ENCODE measurements at regions not wholly inside any gene's neighbourhood (a gene's known extent, or its start where the extent isn't known, plus 50 kb on each side); places are given as distances from the start of the nearest gene placed in this dataset.
"Not testable (repeated sequence)": the region's sequence is repeated elsewhere in the genome, so short reads cannot be mapped to it uniquely, and the experiment has no call there.

GRCh38 chr17:37859451-37859850, 64.8 kb upstream of the TBC1D3K start:
- Mint-ChIP-seq H3K9me3 (peaks cover 21% of the 10 kb centered on the region), H3K27me3 (peaks cover 9% of the 10 kb centered on the region), H3K27ac (no peak overlapping the region), H3K4me3 (no peak overlapping the region), H3K4me1 (ENCODE audit: low read depth) (no peaks in the 10 kb centered on the region), H3K36me3 (ENCODE audit: low read depth) (no peaks in the 10 kb centered on the region)
- intact Hi-C loops (cut with micrococcal nuclease) = no loop called here

GRCh38 chr17:37858391-37858790, 65.8 kb upstream of the TBC1D3K start:
- not testable (repeated sequence) for H3K27me3 Mint-ChIP-seq

GRCh38 chr17:37856245-37856644, 68.0 kb upstream of the TBC1D3K start:
- no peak overlapping the region for H3K27ac Mint-ChIP-seq
- H3K4me1 Mint-ChIP-seq (ENCODE audit: low read depth) = no peaks in the 10 kb centered on the region
- H3K9me3 Mint-ChIP-seq = peaks cover 21% of the 10 kb centered on the region
- H3K36me3 Mint-ChIP-seq (ENCODE audit: low read depth) = no peaks in the 10 kb centered on the region
- peaks cover 7% of the 10 kb centered on the region for H3K27me3 Mint-ChIP-seq
- intact Hi-C loops (cut with micrococcal nuclease) = no loop called here
- H3K4me3 Mint-ChIP-seq = no peak overlapping the region

More at GRCh38 chr17:37858391-37858790, 65.8 kb upstream of the TBC1D3K start:
- H3K9me3 Mint-ChIP-seq = peaks cover 21% of the 10 kb centered on the region
- H3K4me1 Mint-ChIP-seq (ENCODE audit: low read depth); H3K27ac Mint-ChIP-seq; intact Hi-C loops (cut with micrococcal nuclease); H3K36me3 Mint-ChIP-seq (ENCODE audit: low read depth); H3K4me3 Mint-ChIP-seq: not testable (repeated sequence)

GRCh38 chr17:37849617-37849972, 74.6 kb upstream of the TBC1D3K start:
- Mint-ChIP-seq H3K27ac (peak overlapping the region; percentile 11), H3K9me3 (no peaks in the 10 kb centered on the region), H3K4me1 (ENCODE audit: low read depth) (peaks cover 11% of the 10 kb centered on the region), H3K4me3 (no peak overlapping the region), H3K27me3 (no peaks in the 10 kb centered on the region), H3K36me3 (ENCODE audit: low read depth) (no peaks in the 10 kb centered on the region)
- intact Hi-C loops (cut with micrococcal nuclease) = loop anchor here (10.0 kb wide), 1 partner anchor 145 kb away; no protein-coding TSS in a partner anchor

- intact Hi-C loops (cut with micrococcal nuclease) = loop anchor here (10.0 kb wide), 1 partner anchor 144 kb away; no protein-coding TSS in a partner anchor
- no peak overlapping the region for H3K4me3 Mint-ChIP-seq
- H3K4me1 Mint-ChIP-seq (ENCODE audit: low read depth) = peaks cover 18% of the 10 kb centered on the region
- H3K27me3 Mint-ChIP-seq = no peaks in the 10 kb centered on the region
- H3K36me3 Mint-ChIP-seq (ENCODE audit: low read depth) = no peaks in the 10 kb centered on the region
- no peaks in the 10 kb centered on the region for H3K9me3 Mint-ChIP-seq
- H3K27ac Mint-ChIP-seq = peak overlapping the region; percentile 11
Observed at GRCh38 chr17:37848690-37849616, 75.3 kb upstream of the TBC1D3K start.

GRCh38 chr17:37847811-37848331, 76.3 kb upstream of the TBC1D3K start:
- intact Hi-C loops (cut with micrococcal nuclease) = loop anchor here (10.0 kb wide), 1 partner anchor 143 kb away; no protein-coding TSS in a partner anchor
- Mint-ChIP-seq H3K4me1 (ENCODE audit: low read depth) (peaks cover 23% of the 10 kb centered on the region), H3K27ac (no peak overlapping the region), H3K9me3 (no peaks in the 10 kb centered on the region), H3K27me3 (no peaks in the 10 kb centered on the region), H3K4me3 (no peak overlapping the region), H3K36me3 (ENCODE audit: low read depth) (no peaks in the 10 kb centered on the region)

- Mint-ChIP-seq H3K4me1 (ENCODE audit: low read depth) (peaks cover 23% of the 10 kb centered on the region), H3K9me3 (no peaks in the 10 kb centered on the region), H3K36me3 (ENCODE audit: low read depth) (no peaks in the 10 kb centered on the region), H3K27ac (no peak overlapping the region), H3K4me3 (no peak overlapping the region), H3K27me3 (no peaks in the 10 kb centered on the region)
- intact Hi-C loops (cut with micrococcal nuclease) = loop anchor here (10.0 kb wide), 1 partner anchor 142 kb away; no protein-coding TSS in a partner anchor
Observed at GRCh38 chr17:37847102-37847501, 77.1 kb upstream of the TBC1D3K start.

GRCh38 chr17:37844977-37845293, 79.3 kb upstream of the TBC1D3K start:
- peaks cover 34% of the 10 kb centered on the region for H3K4me1 Mint-ChIP-seq (ENCODE audit: low read depth)
- intact Hi-C loops (cut with micrococcal nuclease) = loop anchor here (5.0 to 10.0 kb wide), 2 partner anchors 140 to 203 kb away; partner anchors contain the start of gene DDX52
- H3K36me3 Mint-ChIP-seq (ENCODE audit: low read depth) = no peaks in the 10 kb centered on the region
- no peak overlapping the region for H3K4me3 Mint-ChIP-seq
- H3K27ac Mint-ChIP-seq = peak overlapping the region; percentile 84
- no peaks in the 10 kb centered on the region for H3K9me3 Mint-ChIP-seq
- no peaks in the 10 kb centered on the region for H3K27me3 Mint-ChIP-seq

- Mint-ChIP-seq H3K27ac (peak overlapping the region; percentile 84), H3K27me3 (no peaks in the 10 kb centered on the region), H3K36me3 (ENCODE audit: low read depth) (no peaks in the 10 kb centered on the region), H3K4me3 (peak overlapping the region; percentile 49), H3K4me1 (ENCODE audit: low read depth) (peaks cover 32% of the 10 kb centered on the region), H3K9me3 (no peaks in the 10 kb centered on the region)
- intact Hi-C loops (cut with micrococcal nuclease) = loop anchor here (5.0 to 10.0 kb wide), 2 partner anchors 140 to 202 kb away; partner anchors contain the start of gene DDX52
Observed at GRCh38 chr17:37844158-37844976, 79.8 kb upstream of the TBC1D3K start.

GRCh38 chr17:37842401-37842800, 81.8 kb upstream of the TBC1D3K start:
- no peaks in the 10 kb centered on the region for H3K9me3 Mint-ChIP-seq

GRCh38 chr17:37841232-37841631, 83.0 kb upstream of the TBC1D3K start:
- H3K27ac Mint-ChIP-seq = peak overlapping the region; percentile 21
- no peaks in the 10 kb centered on the region for H3K9me3 Mint-ChIP-seq
- peaks cover 5% of the 10 kb centered on the region for H3K27me3 Mint-ChIP-seq
- no peaks in the 10 kb centered on the region for H3K36me3 Mint-ChIP-seq (ENCODE audit: low read depth)
- peaks cover 33% of the 10 kb centered on the region for H3K4me1 Mint-ChIP-seq (ENCODE audit: low read depth)
- H3K4me3 Mint-ChIP-seq = no peak overlapping the region
- intact Hi-C loops (cut with micrococcal nuclease) = loop anchor here (5.0 to 10.0 kb wide), 2 partner anchors 136 to 199 kb away; partner anchors contain the start of gene DDX52

More at GRCh38 chr17:37842401-37842800, 81.8 kb upstream of the TBC1D3K start:
- intact Hi-C loops (cut with micrococcal nuclease) = loop anchor here (5.0 to 10.0 kb wide), 2 partner anchors 138 to 200 kb away; partner anchors contain the start of gene DDX52
- no peak overlapping the region for H3K4me3 Mint-ChIP-seq
- peaks cover 4% of the 10 kb centered on the region for H3K27me3 Mint-ChIP-seq
- no peaks in the 10 kb centered on the region for H3K36me3 Mint-ChIP-seq (ENCODE audit: low read depth)
- peaks cover 33% of the 10 kb centered on the region for H3K4me1 Mint-ChIP-seq (ENCODE audit: low read depth)
- peak overlapping the region; percentile 21 for H3K27ac Mint-ChIP-seq

GRCh38 chr17:37840576-37840975, 83.6 kb upstream of the TBC1D3K start:
- Mint-ChIP-seq H3K36me3 (ENCODE audit: low read depth) (no peaks in the 10 kb centered on the region), H3K27ac (no peak overlapping the region), H3K4me3 (no peak overlapping the region), H3K9me3 (no peaks in the 10 kb centered on the region), H3K4me1 (ENCODE audit: low read depth) (peaks cover 33% of the 10 kb centered on the region), H3K27me3 (peaks cover 6% of the 10 kb centered on the region)
- intact Hi-C loops (cut with micrococcal nuclease) = loop anchor here (5.0 to 10.0 kb wide), 2 partner anchors 136 to 198 kb away; partner anchors contain the start of gene DDX52

- Mint-ChIP-seq H3K4me3 (no peak overlapping the region), H3K9me3 (no peaks in the 10 kb centered on the region), H3K36me3 (ENCODE audit: low read depth) (no peaks in the 10 kb centered on the region), H3K27me3 (peaks cover 6% of the 10 kb centered on the region), H3K27ac (no peak overlapping the region), H3K4me1 (ENCODE audit: low read depth) (peaks cover 33% of the 10 kb centered on the region)
- intact Hi-C loops (cut with micrococcal nuclease) = no loop called here
Observed at GRCh38 chr17:37839196-37839978, 84.8 kb upstream of the TBC1D3K start.

All from dendritic cell treated with granulocyte-macrophage colony-stimulating factor and Interleukin-4, amounts not matched to agents 40 ng/mL and 50 ng/mL, for 4 days (primary cell).